ENCODE measurements at regions not wholly inside any gene's neighbourhood (a gene's known extent, or its start where the extent isn't known, plus 50 kb on each side); places are given as distances from the start of the nearest gene placed in this dataset.
A peak's percentile ranks its signal among the peaks of the same experiment; 100 is the strongest.

DNA sequence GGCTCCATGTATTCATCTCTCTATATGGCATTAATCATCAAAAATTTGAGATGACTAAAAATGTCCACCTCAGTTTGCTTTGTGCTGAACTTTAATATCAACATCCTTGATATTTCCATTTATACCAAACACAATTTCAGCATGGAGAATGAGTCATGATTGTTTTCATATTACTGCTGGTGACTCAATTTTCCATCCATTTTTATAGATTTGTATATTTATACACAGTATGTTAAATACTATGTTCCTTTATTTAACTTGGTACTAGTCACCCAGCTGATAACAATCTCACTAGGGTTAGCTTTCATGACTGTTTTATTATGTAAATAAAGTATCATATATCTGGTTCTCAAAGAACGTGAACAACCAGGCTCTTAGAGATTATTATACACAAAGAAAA, 1255.1 kb downstream of the SLITRK1 start:
- H3K4me1 ChIP-seq (replicated peaks), result 0 out of 2 replicates have a peak, but pooled peaks cover 3% of the 10 kb centered on the region
- H3K9me3 ChIP-seq (replicated peaks), result no peaks in the 10 kb centered on the region
- H3K27ac ChIP-seq, result no peak overlapping the region
- no peak overlapping the region for H3K4me3 ChIP-seq
- H3K36me3 ChIP-seq, result no peaks in the 10 kb centered on the region
- peak in 1 of 2 experiments; percentile 39 for DNase-seq (ENCODE audit: low read depth in 1 of 2, low spot score in 2 of 2)
- no peaks in the 10 kb centered on the region for H3K27me3 ChIP-seq (replicated peaks)

GRCh38 chr13:82625717-82626116, 1256.6 kb downstream of the SLITRK1 start:
- H3K27me3 ChIP-seq (replicated peaks), result no peaks in the 10 kb centered on the region
- no peaks in the 10 kb centered on the region for H3K9me3 ChIP-seq (replicated peaks)
- 0 out of 2 replicates have a peak, but pooled peaks cover 3% of the 10 kb centered on the region for H3K4me1 ChIP-seq (replicated peaks)
- no peak for DNase-seq (ENCODE audit: low read depth in 1 of 2, low spot score in 2 of 2)
- no peak overlapping the region for H3K4me3 ChIP-seq
- H3K27ac ChIP-seq, result no peak overlapping the region
- H3K36me3 ChIP-seq, result no peaks in the 10 kb centered on the region

DNA sequence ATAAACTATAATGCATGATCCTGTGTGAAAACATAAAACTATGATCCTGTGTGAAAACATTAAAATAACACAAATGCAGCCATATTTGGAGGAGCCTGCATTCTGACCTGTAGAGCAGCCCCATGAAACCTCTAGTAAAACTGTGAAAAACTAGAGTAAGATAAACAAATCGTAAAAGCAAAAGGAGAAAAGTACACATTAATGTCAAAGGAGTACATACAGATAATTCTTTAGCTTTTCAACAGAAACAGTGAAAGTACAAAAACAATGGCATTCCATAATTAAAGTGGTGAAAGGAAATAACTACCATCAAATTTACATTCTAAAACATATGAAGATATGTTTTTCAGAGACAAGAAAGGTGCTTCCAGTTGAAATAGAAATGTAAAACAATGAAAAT, 1267.2 kb downstream of the SLITRK1 start:
- Histone ChIP-seq H3K27me3 (replicated peaks) (no peaks in the 10 kb centered on the region), H3K9me3 (replicated peaks) (no peaks in the 10 kb centered on the region)

GRCh38 chr13:82614086-82614485, 1268.2 kb downstream of the SLITRK1 start:
- Histone ChIP-seq H3K36me3 (no peaks in the 10 kb centered on the region), H3K4me1 (replicated peaks) (no peaks in the 10 kb centered on the region), H3K4me3 (no peak overlapping the region), H3K27ac (no peak overlapping the region), H3K27me3 (replicated peaks) (no peaks in the 10 kb centered on the region), H3K9me3 (replicated peaks) (no peaks in the 10 kb centered on the region)
- no peak for DNase-seq (ENCODE audit: low read depth in 1 of 2, low spot score in 2 of 2)

More for the DNA sequence above, 1267.2 kb downstream of the SLITRK1 start:
- no peak overlapping the region for H3K4me3 ChIP-seq
- no peak for DNase-seq (ENCODE audit: low read depth in 1 of 2, low spot score in 2 of 2)
- no peaks in the 10 kb centered on the region for H3K4me1 ChIP-seq (replicated peaks)
- no peak overlapping the region for H3K27ac ChIP-seq
- no peaks in the 10 kb centered on the region for H3K36me3 ChIP-seq

DNA sequence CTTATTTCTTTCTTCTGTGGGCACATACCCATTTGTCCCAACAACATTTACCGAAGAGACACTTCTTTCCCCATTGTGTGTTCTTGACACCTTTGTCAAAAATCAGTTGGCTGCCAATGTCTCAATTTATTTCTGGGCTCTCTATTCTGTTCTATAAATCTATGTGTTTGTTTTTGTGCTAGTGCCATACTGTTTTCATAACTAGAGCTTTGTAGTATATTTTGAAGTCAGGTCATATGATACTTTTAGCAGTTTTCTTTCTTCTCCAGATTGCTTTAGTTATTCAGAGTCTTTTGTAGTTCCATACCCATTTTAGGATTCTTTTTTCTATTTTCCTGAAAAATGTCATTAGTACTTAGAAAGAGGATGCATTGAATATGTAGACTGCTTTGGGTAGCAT, 1276.3 kb downstream of the SLITRK1 start:
- Histone ChIP-seq H3K27me3 (replicated peaks) (no peaks in the 10 kb centered on the region), H3K4me3 (no peak overlapping the region), H3K4me1 (replicated peaks) (no peaks in the 10 kb centered on the region), H3K36me3 (no peaks in the 10 kb centered on the region), H3K27ac (no peak overlapping the region), H3K9me3 (replicated peaks) (peaks cover 2% of the 10 kb centered on the region)
- no peak for DNase-seq (ENCODE audit: low read depth in 1 of 2, low spot score in 2 of 2)

DNA sequence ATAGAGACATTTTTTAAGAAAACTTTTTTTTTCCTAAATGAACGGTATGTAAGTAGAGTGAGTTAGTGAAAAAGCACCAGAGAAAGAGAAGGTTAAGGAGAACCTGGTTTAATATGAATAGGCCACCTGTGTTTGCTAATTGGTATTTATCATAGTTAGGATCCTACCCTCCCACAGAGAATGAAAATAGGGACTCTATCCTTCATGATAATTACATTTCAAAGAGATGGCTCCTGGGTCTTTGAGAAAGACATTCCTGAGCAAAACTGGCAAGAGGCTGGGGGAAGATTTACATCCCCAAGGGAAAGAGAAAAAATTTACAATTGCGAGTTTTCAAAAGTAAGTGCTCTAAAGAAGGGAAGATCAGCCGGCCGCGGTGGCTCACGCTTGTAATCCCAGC, 1284.5 kb downstream of the SLITRK1 start:
- H3K36me3 ChIP-seq, result no peaks in the 10 kb centered on the region
- H3K9me3 ChIP-seq (replicated peaks), result no peaks in the 10 kb centered on the region; the same call in 1 of the 2 replicates
- no peaks in the 10 kb centered on the region for H3K27me3 ChIP-seq (replicated peaks)
- no peaks in the 10 kb centered on the region for H3K4me1 ChIP-seq (replicated peaks)
- H3K4me3 ChIP-seq, result no peak overlapping the region
- DNase-seq (ENCODE audit: low read depth in 1 of 2, low spot score in 2 of 2), result no peak
- H3K27ac ChIP-seq, result no peak overlapping the region

DNA sequence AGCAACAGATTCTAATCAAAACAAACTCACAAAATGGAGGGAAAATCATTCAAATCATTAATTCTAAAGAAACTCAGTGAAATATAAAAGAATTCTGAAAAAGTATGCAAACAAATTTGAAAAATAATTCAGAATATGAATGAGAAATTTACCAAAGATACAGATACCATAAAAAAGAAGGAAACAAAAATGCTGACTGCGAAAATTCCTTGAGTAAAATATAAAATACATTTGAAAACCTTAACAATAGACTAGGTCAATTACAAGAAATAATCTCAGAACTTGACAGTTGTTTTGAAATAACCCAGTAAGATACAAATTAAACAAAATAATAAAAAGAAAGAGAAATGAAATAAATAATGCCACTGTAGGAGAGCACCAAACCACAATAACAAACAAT, 1289.0 kb downstream of the SLITRK1 start:
- H3K4me3 ChIP-seq, result no peak overlapping the region
- H3K9me3 ChIP-seq (replicated peaks), result no peaks in the 10 kb centered on the region; the same call in 1 of the 2 replicates
- no peaks in the 10 kb centered on the region for H3K36me3 ChIP-seq
- no peak for DNase-seq (ENCODE audit: low read depth in 1 of 2, low spot score in 2 of 2)
- H3K27me3 ChIP-seq (replicated peaks), result no peaks in the 10 kb centered on the region
- H3K27ac ChIP-seq, result no peak overlapping the region
- H3K4me1 ChIP-seq (replicated peaks), result no peaks in the 10 kb centered on the region

DNA sequence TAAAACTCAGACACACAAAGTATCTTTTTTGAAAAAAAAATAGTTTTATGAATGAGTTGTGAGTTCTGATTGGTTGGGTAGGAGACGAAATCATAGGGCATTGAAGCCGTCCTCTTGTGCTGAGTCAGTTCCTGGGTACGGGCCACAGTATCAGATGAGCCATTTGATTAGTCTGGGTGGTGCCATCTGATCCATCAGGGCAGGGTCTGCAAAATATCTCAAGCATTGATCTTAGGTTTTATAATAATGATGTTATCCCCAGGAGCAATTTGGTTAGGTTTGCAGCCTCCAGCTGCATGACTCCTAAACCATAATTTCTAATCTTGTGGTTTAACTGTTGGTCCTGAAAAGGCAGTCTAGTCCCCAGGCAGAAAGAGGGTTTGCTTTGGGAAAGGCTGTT, 1310.6 kb downstream of the SLITRK1 start:
- no peaks in the 10 kb centered on the region for H3K27me3 ChIP-seq (replicated peaks)
- no peaks in the 10 kb centered on the region; the same call in 1 of the 2 replicates for H3K9me3 ChIP-seq (replicated peaks)
- no peaks in the 10 kb centered on the region for H3K4me1 ChIP-seq (replicated peaks)
- no peak for DNase-seq (ENCODE audit: low read depth in 1 of 2, low spot score in 2 of 2)
- H3K4me3 ChIP-seq, result no peak overlapping the region
- H3K36me3 ChIP-seq, result no peaks in the 10 kb centered on the region
- no peak overlapping the region for H3K27ac ChIP-seq

- no peaks in the 10 kb centered on the region for H3K36me3 ChIP-seq
Observed at GRCh38 chr13:82569581-82569980, 1312.7 kb downstream of the SLITRK1 start.

GRCh38 chr13:82566864-82567263, 1315.4 kb downstream of the SLITRK1 start:
- Histone ChIP-seq H3K27me3 (replicated peaks) (no peaks in the 10 kb centered on the region), H3K4me1 (replicated peaks) (no peaks in the 10 kb centered on the region), H3K36me3 (no peaks in the 10 kb centered on the region), H3K9me3 (replicated peaks) (0 out of 2 replicates have a peak, but pooled peaks cover 3% of the 10 kb centered on the region), H3K27ac (no peak overlapping the region), H3K4me3 (no peak overlapping the region)
- DNase-seq (ENCODE audit: low read depth in 1 of 2, low spot score in 2 of 2), result no peak

More at GRCh38 chr13:82569581-82569980, 1312.7 kb downstream of the SLITRK1 start:
- DNase-seq (ENCODE audit: low read depth in 1 of 2, low spot score in 2 of 2), result no peak
- Histone ChIP-seq H3K4me3 (no peak overlapping the region), H3K27ac (no peak overlapping the region), H3K27me3 (replicated peaks) (no peaks in the 10 kb centered on the region), H3K9me3 (replicated peaks) (peaks cover 3% of the 10 kb centered on the region; the same call in 1 of the 2 replicates), H3K4me1 (replicated peaks) (no peaks in the 10 kb centered on the region)

DNA sequence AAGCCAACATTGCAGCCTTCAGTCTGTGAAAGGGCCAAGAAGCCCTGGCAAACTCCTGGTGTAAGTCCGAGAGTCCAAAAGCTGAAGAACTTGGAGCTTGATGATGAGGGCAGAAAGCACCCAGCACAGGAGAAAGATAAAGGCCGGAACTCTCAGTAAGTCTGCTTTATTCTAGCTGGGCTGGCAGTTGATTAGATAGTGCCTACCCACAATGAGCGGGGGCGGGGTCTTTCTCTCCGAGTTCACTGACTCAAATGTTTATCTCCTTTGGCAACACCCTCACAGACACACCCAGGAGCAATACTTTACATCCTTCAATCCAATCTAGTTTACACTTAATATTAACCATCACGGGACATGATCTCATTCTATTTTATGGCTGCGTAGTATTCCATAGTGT, 1317.1 kb downstream of the SLITRK1 start:
- no peak overlapping the region for H3K4me3 ChIP-seq
- no peak overlapping the region for H3K27ac ChIP-seq
- no peak for DNase-seq (ENCODE audit: low read depth in 1 of 2, low spot score in 2 of 2)
- no peaks in the 10 kb centered on the region for H3K27me3 ChIP-seq (replicated peaks)
- 0 out of 2 replicates have a peak, but pooled peaks cover 3% of the 10 kb centered on the region for H3K9me3 ChIP-seq (replicated peaks)
- no peaks in the 10 kb centered on the region for H3K4me1 ChIP-seq (replicated peaks)
- no peaks in the 10 kb centered on the region for H3K36me3 ChIP-seq

DNA sequence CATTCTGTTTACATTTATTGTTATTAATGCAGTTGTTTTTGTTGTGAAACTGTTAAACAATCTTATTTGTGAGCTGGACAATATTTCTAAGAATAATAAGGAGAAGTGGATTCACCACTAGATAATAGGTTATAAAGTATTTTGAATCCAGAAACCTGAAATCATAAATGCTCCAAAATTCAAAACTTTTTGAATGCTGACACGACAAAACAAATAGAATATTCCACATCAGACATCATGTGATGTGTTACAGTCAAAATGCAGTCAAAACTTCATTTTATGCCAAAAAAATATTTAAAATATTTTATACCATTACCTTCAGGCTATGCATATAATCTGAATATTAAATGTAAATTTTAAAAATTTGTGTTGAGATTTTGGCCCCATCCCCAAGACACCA, 1321.4 kb downstream of the SLITRK1 start:
- Histone ChIP-seq H3K27ac (no peak overlapping the region), H3K4me3 (no peak overlapping the region), H3K4me1 (replicated peaks) (no peaks in the 10 kb centered on the region), H3K36me3 (no peaks in the 10 kb centered on the region), H3K27me3 (replicated peaks) (no peaks in the 10 kb centered on the region), H3K9me3 (replicated peaks) (peaks cover 3% of the 10 kb centered on the region; the same call in 1 of the 2 replicates)
- DNase-seq (ENCODE audit: low read depth in 1 of 2, low spot score in 2 of 2), result no peak

GRCh38 chr13:82522872-82523271, 1359.4 kb downstream of the SLITRK1 start:
- Histone ChIP-seq H3K27ac (no peak overlapping the region), H3K36me3 (no peaks in the 10 kb centered on the region), H3K4me3 (no peak overlapping the region), H3K9me3 (replicated peaks) (no peaks in the 10 kb centered on the region), H3K4me1 (replicated peaks) (no peaks in the 10 kb centered on the region), H3K27me3 (replicated peaks) (no peaks in the 10 kb centered on the region)
- no peak for DNase-seq (ENCODE audit: low read depth in 1 of 2, low spot score in 2 of 2)

DNA sequence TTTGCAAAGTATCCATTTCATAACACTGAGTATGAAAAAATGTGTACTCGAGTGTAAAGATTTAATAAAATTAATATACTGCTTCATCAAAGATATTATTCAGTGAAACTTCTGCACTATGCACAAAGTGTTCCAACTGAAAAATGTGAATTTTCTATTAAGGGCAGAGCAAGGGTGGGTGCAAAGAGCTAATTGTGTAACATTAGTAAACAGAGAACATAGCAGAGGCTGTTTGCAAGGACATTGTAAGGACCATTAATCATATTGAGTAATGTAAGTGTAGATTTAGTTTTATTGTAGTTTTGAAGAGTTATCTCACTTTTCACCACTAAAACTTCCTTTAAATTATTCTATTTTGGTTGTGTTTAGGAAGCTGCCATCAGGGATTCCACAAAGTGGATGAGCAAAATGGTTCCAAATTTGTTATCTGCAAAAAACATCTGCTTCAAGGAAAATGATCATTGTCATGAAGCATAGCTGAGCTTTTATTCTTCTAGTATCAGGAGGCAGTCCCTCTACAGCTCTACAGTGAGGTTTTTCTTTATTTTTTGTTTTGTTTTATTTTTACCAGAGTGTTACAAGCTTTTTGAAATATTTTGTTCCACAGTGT, 1375.4 kb downstream of the SLITRK1 start:
- Histone ChIP-seq H3K4me3 (no peak overlapping the region), H3K9me3 (replicated peaks) (no peaks in the 10 kb centered on the region)
- no peak for DNase-seq (ENCODE audit: low read depth in 1 of 2, low spot score in 2 of 2)

GRCh38 chr13:82501834-82502233, 1380.4 kb downstream of the SLITRK1 start:
- H3K4me1 ChIP-seq (replicated peaks), result no peaks in the 10 kb centered on the region
- H3K4me3 ChIP-seq, result no peak overlapping the region
- no peak overlapping the region for H3K27ac ChIP-seq
- H3K9me3 ChIP-seq (replicated peaks), result no peaks in the 10 kb centered on the region
- H3K27me3 ChIP-seq (replicated peaks), result no peaks in the 10 kb centered on the region
- no peaks in the 10 kb centered on the region for H3K36me3 ChIP-seq
- no peak for DNase-seq (ENCODE audit: low read depth in 1 of 2, low spot score in 2 of 2)

More for the DNA sequence above, 1375.4 kb downstream of the SLITRK1 start:
- Histone ChIP-seq H3K27me3 (replicated peaks) (0 out of 2 replicates have a peak, but pooled peaks cover 3% of the 10 kb centered on the region), H3K4me1 (replicated peaks) (no peaks in the 10 kb centered on the region), H3K27ac (no peak overlapping the region), H3K36me3 (no peaks in the 10 kb centered on the region)
